CD8-positive, alpha-beta memory T cell (primary cell): ENCODE measurements at regions not wholly inside any gene's neighbourhood (a gene's known extent, or its start where the extent isn't known, plus 50 kb on each side); places are given as distances from the start of the nearest gene placed in this dataset.

Source experiments
- CTCF ChIA-PET: fragments of 350-600 bp; sonication (Branson Sonifier 250); formaldehyde crosslinking; loops from one replicate; lab custom pipeline; 2021; ENCODE audit warnings: antibody characterized with exemption; lab: Charles Lee
- POLR2A ChIA-PET: fragments of 350-600 bp; sonication (Branson Sonifier 250); formaldehyde crosslinking; loops from one replicate; lab custom pipeline; 2021; ENCODE audit warnings: antibody characterized with exemption; lab: Charles Lee
- DNase-seq, 5 donors: peaks; one replicate each; pipeline versions ENCODE4 v3.0.0 to v3.0.0-alpha.2; 2020 to 2022; ENCODE audit warnings: mixed read lengths in 1 of 5
- H3K27ac ChIP-seq: one replicate; pipeline ENCODE4 v1.7.0; 2013; ENCODE audit warnings: low read depth, mild to moderate bottlenecking, low read length, moderate library complexity
- H3K27me3 ChIP-seq: 2 replicates; pipeline ENCODE4 v1.7.0; 2013; ENCODE audit warnings: low read length, mild to moderate bottlenecking; ENCODE audit not compliant: insufficient read depth, poor library complexity, severe bottlenecking
- H3K36me3 ChIP-seq: 2 replicates; pipeline ENCODE4 v1.7.0; 2013; ENCODE audit warnings: mild to moderate bottlenecking, low read length, moderate library complexity; ENCODE audit not compliant: insufficient read depth
- H3K4me1 ChIP-seq: 2 replicates; pipeline ENCODE4 v1.7.0; 2013; ENCODE audit warnings: mild to moderate bottlenecking, low read length, moderate library complexity; ENCODE audit not compliant: insufficient read depth
- H3K4me3 ChIP-seq: 2 replicates; pipeline ENCODE4 v1.7.0; 2013; ENCODE audit warnings: mild to moderate bottlenecking, low read length
- H3K9me3 ChIP-seq: 2 replicates; pipeline ENCODE4 v1.7.0; 2013; ENCODE audit warnings: mild to moderate bottlenecking, low read length
- H3K27ac Mint-ChIP-seq, 8 donors: one replicate each; pipeline ENCODE4 v1.8.0; 2020 to 2021; ENCODE audit warnings: mixed read lengths in 8 of 8, mild to moderate bottlenecking in 6 of 8, inconsistent platforms in 3 of 8, moderate library complexity in 3 of 8
- H3K27me3 Mint-ChIP-seq, 2 donors: one replicate each; pipeline ENCODE4 v1.8.0; 2020 to 2021; ENCODE audit warnings: mixed read lengths in 2 of 2, mild to moderate bottlenecking in 1 of 2, moderate library complexity in 1 of 2
- H3K36me3 Mint-ChIP-seq, 3 donors: one replicate each; pipeline ENCODE4 v1.8.0; 2020 to 2021; ENCODE audit warnings: mixed read lengths in 3 of 3, inconsistent platforms in 1 of 3, mild to moderate bottlenecking in 1 of 3
- H3K4me1 Mint-ChIP-seq, 3 donors: one replicate each; pipeline ENCODE4 v1.8.0; 2020 to 2021; ENCODE audit warnings: mixed read lengths in 3 of 3, inconsistent platforms in 1 of 3, mild to moderate bottlenecking in 1 of 3
- H3K4me3 Mint-ChIP-seq, 7 donors: one replicate each; pipeline ENCODE4 v1.8.0; 2020 to 2021; ENCODE audit warnings: mixed read lengths in 7 of 7, mild to moderate bottlenecking in 6 of 7, moderate library complexity in 4 of 7, inconsistent platforms in 2 of 7
- H3K9me3 Mint-ChIP-seq, 5 donors: one replicate each; pipeline ENCODE4 v1.8.0; 2020 to 2022; ENCODE audit warnings: mixed read lengths in 5 of 5, mild to moderate bottlenecking in 3 of 5, moderate library complexity in 2 of 5, inconsistent platforms in 1 of 5

- Mint-ChIP-seq H3K27me3 (no peaks in the 10 kb centered on the region), H3K9me3 (peaks cover 0 to 7% (median 0%) of the 10 kb centered on the region in 5 donors), H3K4me1 (no peaks in the 10 kb centered on the region), H3K36me3 (no peaks in the 10 kb centered on the region), H3K4me3 (no peak overlapping the region), H3K27ac (no peak overlapping the region)
- H3K36me3 ChIP-seq = no peaks in the 10 kb centered on the region
- H3K4me1 ChIP-seq = no peaks in the 10 kb centered on the region
- DNase-seq = no peak
- POLR2A ChIA-PET = no interaction called here
- no peaks in the 10 kb centered on the region for H3K27me3 ChIP-seq
- H3K9me3 ChIP-seq = no peaks in the 10 kb centered on the region
- no peak overlapping the region for H3K4me3 ChIP-seq
- CTCF ChIA-PET = no interaction called here
- no peak overlapping the region for H3K27ac ChIP-seq
These were observed 164.0 kb downstream of the SOX9 start for GRCh38 chr17:72284806-72285205.

DNA sequence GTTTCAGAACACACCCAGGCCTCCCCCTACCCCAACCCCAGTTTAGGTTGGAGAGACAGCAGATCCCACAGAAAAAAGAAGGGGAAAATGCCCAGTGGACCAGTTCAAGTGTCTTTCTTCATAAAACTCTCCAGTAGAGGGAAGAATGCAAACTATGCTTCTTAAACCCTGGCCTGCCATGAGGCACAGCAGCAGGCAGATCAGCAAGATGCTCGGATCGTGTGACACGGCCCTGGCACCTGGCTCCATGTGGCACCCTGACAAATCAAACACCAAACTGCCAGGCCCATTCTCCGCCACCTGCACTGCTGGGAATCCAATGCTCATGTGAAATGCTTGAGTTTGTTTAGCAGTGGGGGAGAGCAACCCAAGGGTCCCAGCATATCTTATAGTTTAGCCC lies 166.8 kb downstream of the SOX9 start:
- no peak overlapping the region for H3K27ac Mint-ChIP-seq
- no peaks in the 10 kb centered on the region for H3K9me3 ChIP-seq
- no peaks in the 10 kb centered on the region for H3K27me3 ChIP-seq
- H3K27ac ChIP-seq = no peak overlapping the region
- no peak overlapping the region for H3K4me3 Mint-ChIP-seq
- H3K27me3 Mint-ChIP-seq = no peaks in the 10 kb centered on the region
- ChIA-PET POLR2A (no interaction called here), CTCF (no interaction called here)
- H3K4me1 Mint-ChIP-seq = no peaks in the 10 kb centered on the region
- no peaks in the 10 kb centered on the region for H3K4me1 ChIP-seq
- no peak overlapping the region for H3K4me3 ChIP-seq
- no peak for DNase-seq
- H3K9me3 Mint-ChIP-seq = peaks cover 0 to 2% (median 0%) of the 10 kb centered on the region in 5 donors
- H3K36me3 Mint-ChIP-seq = no peaks in the 10 kb centered on the region
- H3K36me3 ChIP-seq = no peaks in the 10 kb centered on the region

- POLR2A ChIA-PET = no interaction called here
- H3K36me3 Mint-ChIP-seq = no peaks in the 10 kb centered on the region
These were observed 173.7 kb downstream of the SOX9 start for GRCh38 chr17:72294487-72294893.

DNA sequence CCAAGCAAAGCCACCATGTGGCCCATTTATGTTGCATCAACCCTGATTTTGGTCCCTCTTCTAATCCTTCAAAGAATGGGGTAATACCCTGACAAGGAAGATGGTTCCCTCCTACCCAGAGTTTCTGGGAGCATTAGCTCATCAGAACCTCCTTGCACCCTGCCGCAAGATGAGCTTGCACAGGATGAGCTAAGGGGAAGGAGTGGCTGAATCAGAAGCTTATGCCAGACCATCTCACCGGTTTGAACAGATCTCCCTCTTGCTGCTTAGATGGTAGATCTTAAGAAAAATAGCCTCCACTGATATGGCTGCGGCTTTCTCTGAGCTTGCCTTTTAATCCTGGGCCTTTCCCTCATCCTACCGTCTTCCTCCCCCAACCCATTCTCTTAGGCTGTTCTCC lies 175.1 kb downstream of the SOX9 start:
- ChIA-PET POLR2A (no interaction called here), CTCF (no interaction called here)
- Mint-ChIP-seq H3K36me3 (no peaks in the 10 kb centered on the region), H3K27me3 (no peaks in the 10 kb centered on the region), H3K4me1 (no peaks in the 10 kb centered on the region), H3K9me3 (peaks cover 0 to 4% (median 2%) of the 10 kb centered on the region in 5 donors), H3K27ac (no peak overlapping the region), H3K4me3 (no peak overlapping the region)
- Histone ChIP-seq H3K27ac (no peak overlapping the region), H3K27me3 (no peaks in the 10 kb centered on the region), H3K4me3 (no peak overlapping the region), H3K4me1 (no peaks in the 10 kb centered on the region), H3K9me3 (no peaks in the 10 kb centered on the region), H3K36me3 (no peaks in the 10 kb centered on the region)
- no peak for DNase-seq

More at GRCh38 chr17:72294487-72294893, 173.7 kb downstream of the SOX9 start:
- Histone ChIP-seq H3K4me3 (no peak overlapping the region), H3K9me3 (no peaks in the 10 kb centered on the region), H3K27me3 (no peaks in the 10 kb centered on the region), H3K36me3 (no peaks in the 10 kb centered on the region), H3K27ac (no peak overlapping the region), H3K4me1 (no peaks in the 10 kb centered on the region)
- H3K4me3 Mint-ChIP-seq = no peak overlapping the region
- H3K4me1 Mint-ChIP-seq = no peaks in the 10 kb centered on the region
- H3K9me3 Mint-ChIP-seq = peaks cover 0 to 4% (median 2%) of the 10 kb centered on the region in 5 donors
- no peak for DNase-seq
- H3K27me3 Mint-ChIP-seq = no peaks in the 10 kb centered on the region
- CTCF ChIA-PET = no interaction called here
- H3K27ac Mint-ChIP-seq = no peak overlapping the region

DNA sequence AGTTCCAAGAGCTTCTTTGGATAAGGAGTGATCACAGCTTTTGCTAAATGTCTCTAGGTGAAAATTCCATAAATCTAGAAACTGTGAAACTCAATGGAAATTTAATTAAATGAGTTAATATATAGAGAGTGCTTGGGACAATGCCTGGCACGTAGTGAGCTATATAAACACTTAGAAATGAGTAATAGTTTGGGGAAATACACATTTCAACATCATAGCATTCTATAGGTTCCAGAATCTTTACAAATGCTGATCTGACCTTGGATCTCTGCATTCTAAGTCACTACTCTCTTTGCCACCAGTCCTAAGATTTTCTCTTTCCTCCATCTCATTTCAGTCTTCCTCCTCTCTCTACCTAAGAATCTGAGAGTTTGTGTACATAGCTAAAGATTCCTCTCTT lies 175.6 kb downstream of the SOX9 start:
- Mint-ChIP-seq H3K4me1 (no peaks in the 10 kb centered on the region), H3K4me3 (no peak overlapping the region), H3K27ac (no peak overlapping the region), H3K27me3 (no peaks in the 10 kb centered on the region), H3K36me3 (no peaks in the 10 kb centered on the region), H3K9me3 (peaks cover 0 to 4% (median 2%) of the 10 kb centered on the region in 5 donors)
- Histone ChIP-seq H3K4me1 (no peaks in the 10 kb centered on the region), H3K36me3 (no peaks in the 10 kb centered on the region), H3K4me3 (no peak overlapping the region), H3K9me3 (no peaks in the 10 kb centered on the region), H3K27me3 (no peaks in the 10 kb centered on the region), H3K27ac (no peak overlapping the region)
- ChIA-PET CTCF (no interaction called here), POLR2A (no interaction called here)
- no peak for DNase-seq

- Mint-ChIP-seq H3K27me3 (no peaks in the 10 kb centered on the region), H3K36me3 (no peaks in the 10 kb centered on the region), H3K4me1 (no peaks in the 10 kb centered on the region), H3K4me3 (no peak overlapping the region), H3K27ac (no peak overlapping the region), H3K9me3 (peaks cover 0 to 4% (median 2%) of the 10 kb centered on the region in 5 donors)
- Histone ChIP-seq H3K9me3 (no peaks in the 10 kb centered on the region), H3K4me1 (no peaks in the 10 kb centered on the region), H3K27me3 (no peaks in the 10 kb centered on the region), H3K4me3 (no peak overlapping the region), H3K27ac (no peak overlapping the region), H3K36me3 (no peaks in the 10 kb centered on the region)
- POLR2A ChIA-PET = no interaction called here
- CTCF ChIA-PET = no interaction called here
- DNase-seq = no peak
These were observed 176.7 kb downstream of the SOX9 start for GRCh38 chr17:72297326-72298115.

DNA sequence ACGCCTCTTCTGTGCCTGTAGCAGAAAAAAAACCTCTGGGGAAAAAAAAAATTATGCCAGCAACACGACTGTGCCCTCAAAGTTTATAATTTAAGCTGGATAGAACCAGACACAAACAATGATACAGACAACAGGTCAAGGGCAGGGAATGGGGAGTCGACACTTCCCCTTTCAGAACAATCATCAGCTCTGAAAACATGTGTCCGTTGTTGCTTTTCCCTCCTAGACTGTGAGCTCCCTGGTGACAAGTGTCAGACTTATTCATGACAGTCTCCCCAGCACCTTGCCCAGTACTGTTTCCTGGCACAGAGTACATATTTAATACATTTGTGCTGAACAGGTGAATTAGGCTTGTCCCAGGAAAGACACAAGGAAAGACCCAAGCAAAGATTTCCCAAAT lies 178.3 kb downstream of the SOX9 start:
- Histone ChIP-seq H3K27ac (no peak overlapping the region), H3K9me3 (no peaks in the 10 kb centered on the region), H3K27me3 (no peaks in the 10 kb centered on the region), H3K4me3 (no peak overlapping the region), H3K4me1 (no peaks in the 10 kb centered on the region), H3K36me3 (no peaks in the 10 kb centered on the region)
- POLR2A ChIA-PET = no interaction called here
- H3K4me1 Mint-ChIP-seq = no peaks in the 10 kb centered on the region
- no peaks in the 10 kb centered on the region for H3K27me3 Mint-ChIP-seq
- no peaks in the 10 kb centered on the region for H3K36me3 Mint-ChIP-seq
- CTCF ChIA-PET = no interaction called here
- DNase-seq = no peak
- H3K9me3 Mint-ChIP-seq = peaks cover 0 to 4% (median 2%) of the 10 kb centered on the region in 5 donors
- no peak overlapping the region for H3K4me3 Mint-ChIP-seq
- H3K27ac Mint-ChIP-seq = no peak overlapping the region

DNA sequence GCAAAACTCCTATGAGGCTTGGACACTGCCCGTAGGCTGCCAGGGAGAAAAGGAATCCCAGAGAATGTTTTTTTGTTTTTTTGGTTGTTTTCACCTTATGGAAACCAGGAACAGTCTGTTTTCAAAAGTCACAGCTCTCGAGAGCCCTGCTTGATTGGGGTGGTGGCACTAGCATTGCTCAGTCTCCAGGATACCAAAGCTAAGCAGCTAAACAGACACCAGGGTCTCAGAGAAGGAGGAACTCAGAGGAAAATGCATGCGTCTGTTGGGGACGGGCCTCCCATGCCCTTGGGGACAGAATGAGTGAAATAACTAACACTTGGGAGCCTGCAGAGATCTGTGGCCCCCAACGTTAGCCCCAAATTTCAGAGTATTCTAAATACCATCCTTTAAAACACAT lies 178.8 kb downstream of the SOX9 start:
- Histone ChIP-seq H3K27ac (no peak overlapping the region), H3K36me3 (no peaks in the 10 kb centered on the region), H3K4me1 (no peaks in the 10 kb centered on the region), H3K9me3 (no peaks in the 10 kb centered on the region), H3K4me3 (no peak overlapping the region), H3K27me3 (no peaks in the 10 kb centered on the region)
- no peaks in the 10 kb centered on the region for H3K27me3 Mint-ChIP-seq
- no peak overlapping the region for H3K27ac Mint-ChIP-seq
- POLR2A ChIA-PET = no interaction called here
- H3K9me3 Mint-ChIP-seq = peaks cover 0 to 4% (median 2%) of the 10 kb centered on the region in 5 donors
- CTCF ChIA-PET = no interaction called here
- no peaks in the 10 kb centered on the region for H3K4me1 Mint-ChIP-seq
- no peak overlapping the region for H3K4me3 Mint-ChIP-seq
- DNase-seq = no peak
- H3K36me3 Mint-ChIP-seq = no peaks in the 10 kb centered on the region
